ENCODE measurements at regions not wholly inside any gene's neighbourhood (a gene's known extent, or its start where the extent isn't known, plus 50 kb on each side); places are given as distances from the start of the nearest gene placed in this dataset.

- DNase-seq (ENCODE audit: low read depth, low spot score) (peak; percentile 71), FAIRE-seq (peak; percentile 37)
- Histone ChIP-seq H3K9me1 (replicated peaks; ENCODE audit: control insufficient read depth, extremely low read depth, insufficient read depth, low read length) (no peaks in the 10 kb centered on the region), H3K27me3 (ENCODE audit: control insufficient read depth in 2 of 2, insufficient read depth in 2 of 2, low read length in 2 of 2) (no peaks in the 10 kb centered on the region), H3K4me3 (replicated peaks in 1 of 3; ENCODE audit: insufficient read depth in 1 of 3, low read depth in 1 of 3, low read length in 3 of 3) (no peak overlapping the region), H3K79me2 (ENCODE audit: control insufficient read depth, insufficient read depth, low read length) (no peaks in the 10 kb centered on the region), H3K9ac (replicated peaks; ENCODE audit: extremely low read depth, insufficient read depth, low read length) (no peak overlapping the region), H4K20me1 (replicated peaks; ENCODE audit: control insufficient read depth, extremely low read depth, insufficient read depth, low read length) (no peaks in the 10 kb centered on the region), H3K4me2 (ENCODE audit: insufficient read depth, low read length) (peak overlapping the region; percentile 16), H3K36me3 (ENCODE audit: control insufficient read depth in 2 of 2, extremely low read depth in 1 of 2, insufficient read depth in 2 of 2, low read length in 2 of 2) (no peaks in the 10 kb centered on the region), H3K27ac (ENCODE audit: insufficient read depth, low read depth, low read length) (no peak overlapping the region), H2AFZ (ENCODE audit: low read depth, low read length) (no peak overlapping the region), H3K4me1 (ENCODE audit: control insufficient read depth, extremely low read depth, insufficient read depth, low read length) (peaks cover 7% of the 10 kb centered on the region), H3K9me3 (replicated peaks; ENCODE audit: control insufficient read depth, insufficient read depth, low read length) (no peaks in the 10 kb centered on the region)
- ChIA-PET POLR2A (no interaction called here), CTCF (interaction anchor here (1.1 to 1.6 kb wide), 3 partner anchors 19 to 90 kb away, joined by 3 to 4 read pairs (median 3); no protein-coding TSS in a partner anchor)
- TF ChIP-seq MYC (IDR thresholded peaks at IDR 0.05; ENCODE audit: low read depth, low read length): no peak
- TF ChIP-seq JUN (IDR thresholded peaks at IDR 0.05; ENCODE audit: borderline replicate concordance, insufficient read depth, insufficient read length, low read depth): peak; percentile 50
- peak; percentile 28 for TF ChIP-seq FOS (IDR thresholded peaks at IDR 0.05; ENCODE audit: borderline replicate concordance, insufficient read depth, low read length)
- BruUV-seq (replicated peaks): no TSS peak
- dilution Hi-C loops (cut with MboI; ENCODE audit: extremely low pct_ligation_motif_present, low sequenced_read_pairs) (no loop called here), intact Hi-C loops (cut with micrococcal nuclease) (no loop called here)
These were observed 90.3 kb upstream of the TMEM17 start for GRCh38 chr2:62596061-62596921.

- TF ChIP-seq POLR2AphosphoS5 (IDR thresholded peaks at IDR 0.05; ENCODE audit: insufficient read depth, low read depth, low read length) (no peak), JUN (IDR thresholded peaks at IDR 0.05; ENCODE audit: borderline replicate concordance, insufficient read depth, insufficient read length, low read depth) (no peak), MAX (IDR thresholded peaks at IDR 0.05; ENCODE audit: insufficient read depth, insufficient read length) (no peak), EZH2 (IDR thresholded peaks at IDR 0.05; ENCODE audit: borderline replicate concordance, low read depth, low read length, severe bottlenecking) (no peak), CTCF (IDR thresholded peaks at IDR 0.05; ENCODE audit: extremely low read depth in 1 of 2, insufficient read depth in 1 of 2, low read depth in 1 of 2, low read length in 2 of 2) (no peak), FOS (IDR thresholded peaks at IDR 0.05; ENCODE audit: borderline replicate concordance, insufficient read depth, low read length) (no peak), MYC (IDR thresholded peaks at IDR 0.05; ENCODE audit: low read depth, low read length) (no peak), GATA2 (IDR thresholded peaks at IDR 0.05; ENCODE audit: insufficient read depth, insufficient read length, low read depth, low read length) (no peak), POLR2A (IDR thresholded peaks at IDR 0.05; ENCODE audit: low read depth, low read length) (no peak)
These were observed 89.5 kb upstream of the TMEM17 start for GRCh38 chr2:62595474-62595873.

More at GRCh38 chr2:62595474-62595873, 89.5 kb upstream of the TMEM17 start:
- intact Hi-C loops (cut with micrococcal nuclease) (no loop called here), dilution Hi-C loops (cut with MboI; ENCODE audit: extremely low pct_ligation_motif_present, low sequenced_read_pairs) (no loop called here)
- Histone ChIP-seq H3K4me3 (replicated peaks in 1 of 3; ENCODE audit: insufficient read depth in 1 of 3, low read depth in 1 of 3, low read length in 3 of 3) (no peak overlapping the region), H3K27me3 (ENCODE audit: control insufficient read depth in 2 of 2, insufficient read depth in 2 of 2, low read length in 2 of 2) (no peaks in the 10 kb centered on the region), H3K9ac (replicated peaks; ENCODE audit: extremely low read depth, insufficient read depth, low read length) (no peak overlapping the region), H3K4me1 (ENCODE audit: control insufficient read depth, extremely low read depth, insufficient read depth, low read length) (peaks cover 7% of the 10 kb centered on the region), H4K20me1 (replicated peaks; ENCODE audit: control insufficient read depth, extremely low read depth, insufficient read depth, low read length) (no peaks in the 10 kb centered on the region), H2AFZ (ENCODE audit: low read depth, low read length) (no peak overlapping the region), H3K36me3 (ENCODE audit: control insufficient read depth in 2 of 2, extremely low read depth in 1 of 2, insufficient read depth in 2 of 2, low read length in 2 of 2) (no peaks in the 10 kb centered on the region), H3K4me2 (ENCODE audit: insufficient read depth, low read length) (no peak overlapping the region), H3K9me1 (replicated peaks; ENCODE audit: control insufficient read depth, extremely low read depth, insufficient read depth, low read length) (no peaks in the 10 kb centered on the region), H3K9me3 (replicated peaks; ENCODE audit: control insufficient read depth, insufficient read depth, low read length) (no peaks in the 10 kb centered on the region), H3K27ac (ENCODE audit: insufficient read depth, low read depth, low read length) (no peak overlapping the region), H3K79me2 (ENCODE audit: control insufficient read depth, insufficient read depth, low read length) (no peaks in the 10 kb centered on the region)
- CTCF ChIA-PET: interaction anchor here (1.1 to 1.4 kb wide), 2 partner anchors 19 to 20 kb away, joined by 3 to 4 read pairs; no protein-coding TSS in a partner anchor
- POLR2A ChIA-PET: no interaction called here
- no peak for FAIRE-seq
- no TSS peak for BruUV-seq (replicated peaks)
- no peak for DNase-seq (ENCODE audit: low read depth, low spot score)
